Umbilical cord (tissue), 1 donor: ENCODE measurements at regions not wholly inside any gene's neighbourhood (a gene's known extent, or its start where the extent isn't known, plus 50 kb on each side); places are given as distances from the start of the nearest gene placed in this dataset.

Experiments used
- DNase-seq: peaks from one replicate; pipeline ENCODE4 v3.0.0-alpha.2; 2015; ENCODE audit warnings: low spot score

- no peak for DNase-seq
These were observed 54.4 kb upstream of the IRF2 start for GRCh38 chr4:184528713-184529112.

- DNase-seq = no peak
These were observed 53.7 kb upstream of the IRF2 start for GRCh38 chr4:184528051-184528450.

GRCh38 chr4:184526228-184526627 lies 51.9 kb upstream of the IRF2 start:
- no peak for DNase-seq
